Adrenal gland (tissue), 5 donors: ENCODE measurements at regions not wholly inside any gene's neighbourhood (a gene's known extent, or its start where the extent isn't known, plus 50 kb on each side); places are given as distances from the start of the nearest gene placed in this dataset.

Experiments
- CTCF ChIP-seq, 6 experiments: fragments of 450-650 bp in 4 of 6; fragments of 200-600 bp in 2 of 6; sonication (generic) in 1 of 6; IDR thresholded peaks; 1 replicate in 5 of 6; 2 replicates in 1 of 6; pipeline versions ENCODE4 v1.5.1 to v1.8.0; 2016 to 2021; ENCODE audit warnings: antibody characterized with exemption in 6 of 6, mild to moderate bottlenecking in 2 of 6, moderate library complexity in 1 of 6
- POLR2A ChIP-seq, 2 donors: fragments of 450-650 bp; IDR thresholded peaks; one replicate each; pipeline ENCODE4 v1.6.1; 2017; ENCODE audit warnings: antibody characterized with exemption in 2 of 2, mild to moderate bottlenecking in 2 of 2, moderate library complexity in 1 of 2
- donor health status: DM: no; HTN: no; CAD: no.

DNA sequence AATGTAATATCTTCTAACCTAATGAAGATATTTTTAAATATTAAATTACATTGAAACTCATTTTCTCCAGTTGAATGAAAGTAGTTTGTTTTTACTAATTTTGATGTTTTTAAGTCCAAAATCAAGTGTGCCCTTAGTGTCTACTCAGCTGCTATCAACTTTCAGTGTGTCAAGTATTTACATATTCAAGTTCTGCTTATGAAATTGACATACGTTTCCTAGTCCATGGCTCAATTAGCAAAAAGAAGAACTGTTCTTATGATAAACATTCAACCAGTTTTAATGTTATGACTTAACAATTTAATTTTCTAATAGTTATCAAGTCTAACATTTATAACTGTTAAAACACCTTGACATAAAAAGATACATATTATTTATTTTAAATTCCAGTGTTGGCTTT, 137.1 kb downstream of the DUSP6 start:
- TF ChIP-seq CTCF (IDR thresholded peaks at IDR 0.05), result no peak
- TF ChIP-seq POLR2A (IDR thresholded peaks at IDR 0.05), result no peak
